Natural killer cell (primary cell): ENCODE measurements at regions not wholly inside any gene's neighbourhood (a gene's known extent, or its start where the extent isn't known, plus 50 kb on each side); places are given as distances from the start of the nearest gene placed in this dataset.
A peak's percentile ranks its signal among the peaks of the same experiment; 100 is the strongest.

Source experiments
- ATAC-seq, 3 donors: fragments of 150-1000 bp in 2 of 3; fragments of 200-7000 bp in 1 of 3; cut with Tn5 transposase; 1 replicate in 1 of 3; 2 replicates in 2 of 3; pipeline ENCODE4 v1.10.0; 2021; ENCODE audit warnings: mild to moderate bottlenecking in 2 of 3, moderate library complexity in 2 of 3
- DNase-seq, 2 donors: peaks; one replicate each; pipeline versions ENCODE4 v3.0.0 to v3.0.0-alpha.2; 2013 to 2021; ENCODE audit warnings: mixed read lengths in 1 of 2
- H3K27ac ChIP-seq: one replicate; pipeline ENCODE4 v1.5.1; 2013; ENCODE audit warnings: mild to moderate bottlenecking, low read length
- H3K27me3 ChIP-seq: one replicate; pipeline ENCODE4 v1.6.1; 2013; ENCODE audit warnings: low read length; ENCODE audit not compliant: control insufficient read depth, insufficient read depth
- H3K36me3 ChIP-seq: one replicate; pipeline ENCODE4 v1.6.1; 2013; ENCODE audit warnings: low read length; ENCODE audit not compliant: control insufficient read depth, insufficient read depth
- H3K4me1 ChIP-seq: one replicate; pipeline ENCODE4 v1.6.1; 2013; ENCODE audit warnings: low read length; ENCODE audit not compliant: control insufficient read depth, insufficient read depth
- H3K4me3 ChIP-seq: one replicate; pipeline ENCODE4 v1.5.1; 2013; ENCODE audit warnings: low read length
- H3K9me3 ChIP-seq: one replicate; pipeline ENCODE4 v1.6.1; 2013; ENCODE audit warnings: low read length; ENCODE audit not compliant: control insufficient read depth, insufficient read depth
- H3K27ac Mint-ChIP-seq, 2 donors: one replicate each; pipeline ENCODE4 v1.8.0; 2022; ENCODE audit warnings: mild to moderate bottlenecking in 2 of 2, mixed read lengths in 2 of 2, moderate library complexity in 1 of 2
- H3K27me3 Mint-ChIP-seq, 2 donors: one replicate each; pipeline ENCODE4 v1.8.0; 2022; ENCODE audit warnings: low read depth in 2 of 2, mixed read lengths in 2 of 2
- H3K36me3 Mint-ChIP-seq: one replicate; pipeline ENCODE4 v1.8.0; 2022; ENCODE audit warnings: mixed read lengths
- H3K4me1 Mint-ChIP-seq, 2 donors: one replicate each; pipeline ENCODE4 v1.8.0; 2022; ENCODE audit warnings: mixed read lengths in 2 of 2
- H3K4me3 Mint-ChIP-seq: one replicate; pipeline ENCODE4 v1.8.0; 2022; ENCODE audit warnings: mild to moderate bottlenecking, moderate library complexity, mixed read lengths
- H3K9me3 Mint-ChIP-seq, 2 donors: one replicate each; pipeline ENCODE4 v1.8.0; 2022; ENCODE audit warnings: mixed read lengths in 2 of 2
- CTCF ChIP-seq: fragments of 200-600 bp; IDR thresholded peaks from one replicate; pipeline ENCODE4 v1.8.0; 2022; ENCODE audit warnings: antibody characterized with exemption
- WGBS: methylation state at CpG from one replicate; pipeline ENCODE4 v1.1.7; 2013; ENCODE audit warnings: missing lambda C conversion rate; ENCODE audit not compliant: insufficient coverage; 5-methylcytosine and 5-hydroxymethylcytosine counted together
- intact Hi-C: fragments of 100-400 bp; cut with micrococcal nuclease; formaldehyde crosslinking; loops from one replicate; pipeline ENCODE4 v1.14.2; 2022

GRCh38 chr16:52976539-52977167 lies 76.0 kb downstream of the CHD9NB start:
- Mint-ChIP-seq H3K9me3 (no peaks in the 10 kb centered on the region), H3K27me3 (peaks cover 28 to 30% of the 10 kb centered on the region in 2 donors), H3K4me1 (no peaks in the 10 kb centered on the region), H3K36me3 (no peaks in the 10 kb centered on the region), H3K27ac (no peak overlapping the region), H3K4me3 (no peak overlapping the region)
- Histone ChIP-seq H3K9me3 (no peaks in the 10 kb centered on the region), H3K36me3 (no peaks in the 10 kb centered on the region), H3K4me3 (no peak overlapping the region), H3K27me3 (no peaks in the 10 kb centered on the region), H3K27ac (no peak overlapping the region), H3K4me1 (no peaks in the 10 kb centered on the region)
- intact Hi-C loops: no loop called here
- DNase-seq (peak in 1 of 2 donors; percentile 33), ATAC-seq (peak in 2 of 3 donors; percentile 40 to 46)
- no peak for TF ChIP-seq CTCF

- H3K27me3 Mint-ChIP-seq: peaks cover 0 to 16% of the 10 kb centered on the region in 2 donors
- Histone ChIP-seq H3K9me3 (no peaks in the 10 kb centered on the region), H3K4me3 (no peak overlapping the region), H3K36me3 (no peaks in the 10 kb centered on the region), H3K27ac (no peak overlapping the region), H3K4me1 (no peaks in the 10 kb centered on the region), H3K27me3 (no peaks in the 10 kb centered on the region)
- no peak for TF ChIP-seq CTCF
- ATAC-seq (no peak), DNase-seq (no peak)
- intact Hi-C loops: no loop called here
- no peak overlapping the region for H3K27ac Mint-ChIP-seq
- H3K4me3 Mint-ChIP-seq: no peak overlapping the region
- H3K9me3 Mint-ChIP-seq: no peaks in the 10 kb centered on the region
- no peaks in the 10 kb centered on the region for H3K36me3 Mint-ChIP-seq
- no peaks in the 10 kb centered on the region for H3K4me1 Mint-ChIP-seq
Observed at GRCh38 chr16:52967744-52968143, 85.0 kb downstream of the CHD9NB start.

GRCh38 chr16:52964290-52964689 lies 88.4 kb downstream of the CHD9NB start:
- H3K4me3 ChIP-seq: no peak overlapping the region
- no peaks in the 10 kb centered on the region for H3K4me1 ChIP-seq
- H3K36me3 Mint-ChIP-seq: no peaks in the 10 kb centered on the region
- H3K4me3 Mint-ChIP-seq: no peak overlapping the region
- WGBS: 75% methylated on average over 2 of the region's 2 CpGs
- H3K27me3 Mint-ChIP-seq: peaks cover 8 to 14% of the 10 kb centered on the region in 2 donors
- intact Hi-C loops: no loop called here
- no peaks in the 10 kb centered on the region for H3K27me3 ChIP-seq
- no peak overlapping the region for H3K27ac Mint-ChIP-seq
- H3K4me1 Mint-ChIP-seq: no peaks in the 10 kb centered on the region
- H3K36me3 ChIP-seq: no peaks in the 10 kb centered on the region
- TF ChIP-seq CTCF: no peak
- no peak overlapping the region for H3K27ac ChIP-seq
- H3K9me3 Mint-ChIP-seq: no peaks in the 10 kb centered on the region
- ATAC-seq (no peak), DNase-seq (no peak)
- no peaks in the 10 kb centered on the region for H3K9me3 ChIP-seq

GRCh38 chr16:52963855-52964242 lies 88.8 kb downstream of the CHD9NB start:
- no peak overlapping the region for H3K4me3 ChIP-seq
- no peak for TF ChIP-seq CTCF
- no peaks in the 10 kb centered on the region for H3K9me3 Mint-ChIP-seq
- intact Hi-C loops: no loop called here
- H3K27ac Mint-ChIP-seq: no peak overlapping the region
- DNase-seq (no peak), ATAC-seq (no peak)
- H3K4me3 Mint-ChIP-seq: no peak overlapping the region
- no peaks in the 10 kb centered on the region for H3K9me3 ChIP-seq
- no peaks in the 10 kb centered on the region for H3K27me3 ChIP-seq
- H3K27ac ChIP-seq: no peak overlapping the region
- no peaks in the 10 kb centered on the region for H3K4me1 ChIP-seq
- no peaks in the 10 kb centered on the region for H3K4me1 Mint-ChIP-seq
- no peaks in the 10 kb centered on the region for H3K36me3 Mint-ChIP-seq
- whole genome bisulfite sequencing: 93% methylated on average over 2 of the region's 4 CpGs
- H3K27me3 Mint-ChIP-seq: peaks cover 8 to 14% of the 10 kb centered on the region in 2 donors
- no peaks in the 10 kb centered on the region for H3K36me3 ChIP-seq
